ENCODE measurements at regions not wholly inside any gene's neighbourhood (a gene's known extent, or its start where the extent isn't known, plus 50 kb on each side); places are given as distances from the start of the nearest gene placed in this dataset.
"Not testable (repeated sequence)": the region's sequence is repeated elsewhere in the genome, so short reads cannot be mapped to it uniquely, and the experiment has no call there.

- Histone ChIP-seq H3K4me3 (ENCODE audit: extremely low read depth, insufficient read depth, low read length, poor library complexity, severe bottlenecking) (no peak overlapping the region), H3K9me3 (ENCODE audit: control insufficient read depth, low read length) (peaks cover 16% of the 10 kb centered on the region), H3K4me1 (ENCODE audit: control insufficient read depth, insufficient read depth, low read length, poor library complexity, severe bottlenecking) (no peaks in the 10 kb centered on the region), H3K27ac (ENCODE audit: low read depth, low read length, severe bottlenecking) (no peak overlapping the region), H3K36me3 (ENCODE audit: control insufficient read depth, insufficient read depth, low read length) (no peaks in the 10 kb centered on the region)
- WGBS, 2 experiments (ENCODE audit: insufficient coverage in 2 of 2) = no CpG with 5 or more reads among the region's 1 CpG
These were observed 320.2 kb downstream of the MEX3B start for GRCh38 chr15:81725590-81725989.

GRCh38 chr15:81724536-81724935 lies 321.3 kb downstream of the MEX3B start:
- no peak overlapping the region for H3K27ac ChIP-seq (ENCODE audit: low read depth, low read length, severe bottlenecking)
- peaks cover 16% of the 10 kb centered on the region for H3K9me3 ChIP-seq (ENCODE audit: control insufficient read depth, low read length)
- H3K4me3 ChIP-seq (ENCODE audit: extremely low read depth, insufficient read depth, low read length, poor library complexity, severe bottlenecking) = no peak overlapping the region
- no peaks in the 10 kb centered on the region for H3K4me1 ChIP-seq (ENCODE audit: control insufficient read depth, insufficient read depth, low read length, poor library complexity, severe bottlenecking)
- 71 to 79% methylated on average over 2 of the region's 2 CpGs for WGBS, 2 experiments (ENCODE audit: insufficient coverage in 2 of 2)
- H3K36me3 ChIP-seq (ENCODE audit: control insufficient read depth, insufficient read depth, low read length) = no peaks in the 10 kb centered on the region

DNA sequence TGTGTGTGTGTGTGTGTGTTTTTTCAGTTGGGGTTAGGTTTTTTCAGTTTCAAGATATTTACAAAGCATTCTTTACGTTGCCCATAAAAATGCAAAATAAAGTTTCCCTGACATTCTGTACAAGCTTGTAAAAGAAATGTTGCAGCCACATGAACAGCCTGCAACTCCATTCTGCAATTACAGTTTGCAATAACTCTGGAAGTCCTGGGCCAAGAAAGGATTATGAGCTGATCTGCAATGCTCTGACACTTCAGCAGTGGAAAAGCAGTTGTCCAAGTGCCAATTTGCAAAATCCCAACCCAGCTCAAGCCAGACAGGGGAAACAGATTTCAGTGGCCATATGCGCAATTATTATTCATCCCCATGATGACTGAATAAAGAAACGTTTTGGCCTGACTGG lies 322.1 kb downstream of the MEX3B start:
- no peaks in the 10 kb centered on the region for H3K4me1 ChIP-seq (ENCODE audit: control insufficient read depth, insufficient read depth, low read length, poor library complexity, severe bottlenecking)
- no peak overlapping the region for H3K4me3 ChIP-seq (ENCODE audit: extremely low read depth, insufficient read depth, low read length, poor library complexity, severe bottlenecking)
- H3K9me3 ChIP-seq (ENCODE audit: control insufficient read depth, low read length) = peaks cover 16% of the 10 kb centered on the region
- no peaks in the 10 kb centered on the region for H3K36me3 ChIP-seq (ENCODE audit: control insufficient read depth, insufficient read depth, low read length)
- H3K27ac ChIP-seq (ENCODE audit: low read depth, low read length, severe bottlenecking) = no peak overlapping the region
- 74 to 91% methylated on average over 2 to 3 of the region's 3 CpGs for WGBS, 2 experiments (ENCODE audit: insufficient coverage in 2 of 2)

GRCh38 chr15:81723113-81723651 lies 322.6 kb downstream of the MEX3B start:
- Histone ChIP-seq H3K4me3 (ENCODE audit: extremely low read depth, insufficient read depth, low read length, poor library complexity, severe bottlenecking) (no peak overlapping the region), H3K4me1 (ENCODE audit: control insufficient read depth, insufficient read depth, low read length, poor library complexity, severe bottlenecking) (no peaks in the 10 kb centered on the region), H3K27ac (ENCODE audit: low read depth, low read length, severe bottlenecking) (no peak overlapping the region), H3K36me3 (ENCODE audit: control insufficient read depth, insufficient read depth, low read length) (no peaks in the 10 kb centered on the region), H3K9me3 (ENCODE audit: control insufficient read depth, low read length) (peaks cover 16% of the 10 kb centered on the region)
- 88 to 92% methylated on average over 3 of the region's 5 CpGs for WGBS, 2 experiments (ENCODE audit: insufficient coverage in 2 of 2)

GRCh38 chr15:81716468-81716867 lies 329.4 kb downstream of the MEX3B start:
- not testable (repeated sequence) for H3K9me3 ChIP-seq (ENCODE audit: control insufficient read depth, low read length); H3K27ac ChIP-seq (ENCODE audit: low read depth, low read length, severe bottlenecking); H3K36me3 ChIP-seq (ENCODE audit: control insufficient read depth, insufficient read depth, low read length); H3K4me3 ChIP-seq (ENCODE audit: extremely low read depth, insufficient read depth, low read length, poor library complexity, severe bottlenecking); H3K4me1 ChIP-seq (ENCODE audit: control insufficient read depth, insufficient read depth, low read length, poor library complexity, severe bottlenecking)
- 67 to 87% methylated on average over 1 to 2 of the region's 2 CpGs for WGBS, 2 experiments (ENCODE audit: insufficient coverage in 2 of 2)

DNA sequence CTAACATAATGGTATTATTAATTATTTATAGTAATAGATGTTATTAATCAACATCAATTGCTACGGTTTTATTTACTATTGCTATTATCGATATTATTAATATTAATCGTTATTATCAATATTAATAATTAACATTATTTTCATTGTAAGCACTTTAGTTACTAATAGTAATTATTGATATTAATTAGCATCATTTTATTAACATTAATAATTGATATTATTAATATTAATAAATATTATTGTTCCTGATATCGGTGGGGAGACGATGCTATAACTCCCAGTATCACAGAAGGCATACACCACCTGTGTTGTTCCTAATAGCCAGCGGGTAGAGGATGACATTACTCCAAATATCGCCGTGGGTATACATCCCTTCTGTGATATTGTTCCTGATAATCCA lies 335.5 kb downstream of the MEX3B start:
- WGBS, 2 experiments (ENCODE audit: insufficient coverage in 2 of 2) = 100% methylated on average over 1 to 2 of the region's 8 CpGs
- Histone ChIP-seq H3K27ac (ENCODE audit: low read depth, low read length, severe bottlenecking) (no peak overlapping the region), H3K4me1 (ENCODE audit: control insufficient read depth, insufficient read depth, low read length, poor library complexity, severe bottlenecking) (no peaks in the 10 kb centered on the region), H3K36me3 (ENCODE audit: control insufficient read depth, insufficient read depth, low read length) (no peaks in the 10 kb centered on the region), H3K9me3 (ENCODE audit: control insufficient read depth, low read length) (no peaks in the 10 kb centered on the region), H3K4me3 (ENCODE audit: extremely low read depth, insufficient read depth, low read length, poor library complexity, severe bottlenecking) (no peak overlapping the region)

DNA sequence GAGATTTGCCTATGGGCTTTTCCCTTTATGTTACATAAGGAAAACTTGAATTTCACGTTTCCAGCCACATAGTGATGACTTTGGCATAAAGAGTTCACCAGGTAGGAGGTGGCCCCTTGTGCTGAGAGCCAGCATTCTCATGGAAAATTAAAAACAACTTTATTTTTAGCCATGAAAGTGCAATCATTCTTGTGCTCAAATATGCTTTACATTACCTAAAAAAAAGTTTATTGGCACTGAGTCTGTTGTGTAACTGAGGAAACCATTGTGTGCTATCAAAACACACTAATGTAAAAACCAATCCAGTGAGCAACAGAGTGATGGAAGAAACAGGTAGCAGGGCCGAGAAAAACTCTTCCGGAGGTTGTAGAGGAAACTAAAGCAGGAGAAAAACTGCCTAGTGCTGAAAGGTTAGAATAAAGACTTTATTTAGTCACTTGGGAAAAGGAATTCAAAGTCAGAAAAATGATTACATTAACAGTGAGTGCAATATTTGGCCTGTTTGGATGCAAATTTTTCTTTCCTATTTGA lies 332.9 kb upstream of the TMC3 start:
- not testable (repeated sequence) for H3K4me3 ChIP-seq (ENCODE audit: extremely low read depth, insufficient read depth, low read length, poor library complexity, severe bottlenecking); H3K36me3 ChIP-seq (ENCODE audit: control insufficient read depth, insufficient read depth, low read length); H3K9me3 ChIP-seq (ENCODE audit: control insufficient read depth, low read length); H3K27ac ChIP-seq (ENCODE audit: low read depth, low read length, severe bottlenecking); H3K4me1 ChIP-seq (ENCODE audit: control insufficient read depth, insufficient read depth, low read length, poor library complexity, severe bottlenecking)
- WGBS, 2 experiments (ENCODE audit: insufficient coverage in 2 of 2) = 67 to 80% methylated on average over 2 to 3 of the region's 3 CpGs

- not testable (repeated sequence) for H3K4me1 ChIP-seq (ENCODE audit: control insufficient read depth, insufficient read depth, low read length, poor library complexity, severe bottlenecking); H3K36me3 ChIP-seq (ENCODE audit: control insufficient read depth, insufficient read depth, low read length); H3K4me3 ChIP-seq (ENCODE audit: extremely low read depth, insufficient read depth, low read length, poor library complexity, severe bottlenecking); H3K9me3 ChIP-seq (ENCODE audit: control insufficient read depth, low read length); H3K27ac ChIP-seq (ENCODE audit: low read depth, low read length, severe bottlenecking)
- WGBS, 2 experiments (ENCODE audit: insufficient coverage in 2 of 2) = 80 to 88% methylated on average over 1 of the region's 2 CpGs
These were observed 331.7 kb upstream of the TMC3 start for GRCh38 chr15:81705727-81706126.

DNA sequence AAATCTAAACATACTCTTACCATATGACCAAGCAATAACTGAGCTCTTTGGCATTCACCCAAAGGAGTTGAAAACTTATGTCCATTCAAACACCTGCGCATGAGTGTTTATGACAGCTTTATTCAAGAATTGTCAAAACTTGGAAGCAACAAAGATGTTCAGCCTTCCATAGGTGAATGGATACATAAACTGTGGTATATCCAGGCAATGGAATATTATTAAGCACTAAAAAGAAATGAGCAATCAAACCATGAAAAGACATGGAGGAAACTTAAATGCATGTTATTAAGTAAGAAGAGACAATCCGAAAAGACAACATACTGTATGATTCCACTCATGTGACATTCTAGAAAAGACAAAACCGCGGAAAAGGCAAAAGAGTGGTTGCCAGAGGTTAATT lies 312.0 kb upstream of the TMC3 start:
- WGBS, 2 experiments (ENCODE audit: insufficient coverage in 2 of 2) = 93 to 100% methylated on average over 1 to 3 of the region's 4 CpGs
- Histone ChIP-seq H3K36me3 (ENCODE audit: control insufficient read depth, insufficient read depth, low read length) (no peaks in the 10 kb centered on the region), H3K9me3 (ENCODE audit: control insufficient read depth, low read length) (no peaks in the 10 kb centered on the region), H3K4me3 (ENCODE audit: extremely low read depth, insufficient read depth, low read length, poor library complexity, severe bottlenecking) (no peak overlapping the region), H3K4me1 (ENCODE audit: control insufficient read depth, insufficient read depth, low read length, poor library complexity, severe bottlenecking) (no peaks in the 10 kb centered on the region), H3K27ac (ENCODE audit: low read depth, low read length, severe bottlenecking) (no peak overlapping the region)

GRCh38 chr15:81685237-81685636 lies 311.2 kb upstream of the TMC3 start:
- Histone ChIP-seq H3K4me3 (ENCODE audit: extremely low read depth, insufficient read depth, low read length, poor library complexity, severe bottlenecking) (no peak overlapping the region), H3K9me3 (ENCODE audit: control insufficient read depth, low read length) (no peaks in the 10 kb centered on the region), H3K36me3 (ENCODE audit: control insufficient read depth, insufficient read depth, low read length) (no peaks in the 10 kb centered on the region), H3K4me1 (ENCODE audit: control insufficient read depth, insufficient read depth, low read length, poor library complexity, severe bottlenecking) (no peaks in the 10 kb centered on the region), H3K27ac (ENCODE audit: low read depth, low read length, severe bottlenecking) (no peak overlapping the region)

DNA sequence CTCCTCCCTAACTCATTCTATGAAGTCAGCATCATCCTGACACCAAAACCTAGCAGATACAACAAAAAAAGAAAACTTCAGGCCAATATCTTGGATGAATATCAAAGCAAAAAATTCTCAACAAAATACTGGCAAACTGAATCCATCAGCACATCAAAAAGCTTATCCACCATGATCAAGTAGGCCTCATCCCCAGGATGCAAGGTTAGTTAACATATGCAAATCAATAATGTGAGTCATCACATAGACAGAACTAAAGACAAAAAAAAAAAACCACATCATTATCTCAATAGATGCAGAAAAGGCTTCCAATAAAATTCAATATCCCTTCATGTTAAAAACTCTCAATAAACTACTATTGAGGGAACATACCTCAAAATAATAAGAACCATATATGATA lies 306.8 kb upstream of the TMC3 start:
- H3K27ac ChIP-seq (ENCODE audit: low read depth, low read length, severe bottlenecking) = no peak overlapping the region
- no peaks in the 10 kb centered on the region for H3K36me3 ChIP-seq (ENCODE audit: control insufficient read depth, insufficient read depth, low read length)
- H3K4me3 ChIP-seq (ENCODE audit: extremely low read depth, insufficient read depth, low read length, poor library complexity, severe bottlenecking) = no peak overlapping the region
- no peaks in the 10 kb centered on the region for H3K9me3 ChIP-seq (ENCODE audit: control insufficient read depth, low read length)
- no peaks in the 10 kb centered on the region for H3K4me1 ChIP-seq (ENCODE audit: control insufficient read depth, insufficient read depth, low read length, poor library complexity, severe bottlenecking)
